Endothelial cell of umbilical vein (primary cell): ENCODE measurements at regions not wholly inside any gene's neighbourhood (a gene's known extent, or its start where the extent isn't known, plus 50 kb on each side); places are given as distances from the start of the nearest gene placed in this dataset.

Experiments
- BruUV-seq: library from RNA; stranded (reverse); fragments of 400-500 nt; replicated peaks from 2 replicates; lab custom pipeline; 2021; lab: Mats Ljungman, UMichigan
- CTCF ChIA-PET: fragments of 300-600, 350-600 bp; sonication (Branson Sonifier 250); formaldehyde crosslinking; loops from one replicate; lab custom pipeline; 2021; ENCODE audit warnings: antibody characterized with exemption, inconsistent platforms; lab: Charles Lee
- POLR2A ChIA-PET: fragments of 300-600, 350-600 bp; sonication (Branson Sonifier 250); formaldehyde crosslinking; loops from one replicate; lab custom pipeline; 2021; ENCODE audit warnings: antibody characterized with exemption, inconsistent platforms; lab: Charles Lee
- DNase-seq: peaks from one replicate; pipeline ENCODE4 v3.0.0-alpha.2; 2011; ENCODE audit warnings: low read depth, low spot score
- FAIRE-seq: peaks from 2 replicates; lab custom pipeline; 2011; peaks lifted over from hg19 to GRCh38; lab: Jason Lieb, UNC
- H2AFZ ChIP-seq: 2 replicates; pipeline ENCODE4 v1.6.0; 2012; ENCODE audit warnings: low read depth, low read length, control low read depth, inconsistent platforms
- H3K27ac ChIP-seq: 2 replicates; pipeline ENCODE4 v1.5.1; 2011; ENCODE audit warnings: low read depth, mild to moderate bottlenecking, control low read depth, low read length, moderate library complexity; ENCODE audit not compliant: insufficient read depth
- H3K27me3 ChIP-seq, 2 experiments: 2 replicates each; pipeline versions ENCODE4 v1.6.0 to v1.6.1; 2011; ENCODE audit warnings: low read length in 2 of 2, mixed read lengths in 1 of 2; ENCODE audit not compliant: control insufficient read depth in 2 of 2, insufficient read depth in 2 of 2
- H3K36me3 ChIP-seq, 2 experiments: 2 replicates in 1 of 2; 3 replicates in 1 of 2; pipeline ENCODE4 v1.5.1; 2011; ENCODE audit warnings: low read length in 2 of 2, mild to moderate bottlenecking in 1 of 2, moderate library complexity in 1 of 2; ENCODE audit not compliant: control insufficient read depth in 2 of 2, insufficient read depth in 2 of 2; ENCODE audit errors: extremely low read depth in 1 of 2
- H3K4me1 ChIP-seq: 3 replicates; pipeline ENCODE4 v1.5.1; 2011; ENCODE audit warnings: mild to moderate bottlenecking, low read length; ENCODE audit not compliant: control insufficient read depth, insufficient read depth; ENCODE audit errors: extremely low read depth
- H3K4me2 ChIP-seq: 2 replicates; pipeline ENCODE4 v1.6.1; 2011; ENCODE audit warnings: low read length, control low read depth, mixed read lengths; ENCODE audit not compliant: insufficient read depth
- H3K4me3 ChIP-seq, 3 experiments: fragments of 200-600 bp in 1 of 3; sonication (generic), shearing (Covaris generic) in 1 of 3; replicated peaks in 1 of 3; 2 replicates each; pipeline ENCODE4 v1.5.1; 2011 to 2016; ENCODE audit warnings: control low read depth in 3 of 3, low read length in 3 of 3, mild to moderate bottlenecking in 2 of 3, inconsistent platforms in 1 of 3, low read depth in 1 of 3, moderate library complexity in 1 of 3; ENCODE audit not compliant: insufficient read depth in 1 of 3
- H3K79me2 ChIP-seq: 2 replicates; pipeline ENCODE4 v1.6.0; 2012; ENCODE audit warnings: low read length, inconsistent platforms; ENCODE audit not compliant: control insufficient read depth, insufficient read depth
- H3K9ac ChIP-seq: replicated peaks from 2 replicates; pipeline ENCODE3; 2011; ENCODE audit warnings: low read length, control low read depth; ENCODE audit not compliant: insufficient read depth; ENCODE audit errors: extremely low read depth
- H3K9me1 ChIP-seq: replicated peaks from 3 replicates; pipeline ENCODE4 v1.6.0; 2011; ENCODE audit warnings: mild to moderate bottlenecking, low read length; ENCODE audit not compliant: control insufficient read depth, insufficient read depth; ENCODE audit errors: extremely low read depth
- H3K9me3 ChIP-seq: replicated peaks from 2 replicates; pipeline ENCODE4 v1.5.1; 2012; ENCODE audit warnings: low read length, inconsistent platforms; ENCODE audit not compliant: control insufficient read depth, insufficient read depth
- H4K20me1 ChIP-seq: replicated peaks from 2 replicates; pipeline ENCODE3; 2011; ENCODE audit warnings: mild to moderate bottlenecking, low read length; ENCODE audit not compliant: control insufficient read depth, insufficient read depth; ENCODE audit errors: extremely low read depth
- CTCF ChIP-seq, 2 donors: IDR thresholded peaks; 1 replicate in 1 of 2; 2 replicates in 1 of 2; pipeline ENCODE4 v1.5.1; 2011; ENCODE audit warnings: low read length in 2 of 2, mild to moderate bottlenecking in 2 of 2, moderate library complexity in 2 of 2, control low read depth in 1 of 2, inconsistent platforms in 1 of 2, low read depth in 1 of 2; ENCODE audit not compliant: insufficient read depth in 1 of 2; ENCODE audit errors: extremely low read depth in 1 of 2
- EZH2 ChIP-seq: IDR thresholded peaks from 2 replicates; pipeline ENCODE4 v1.6.1; 2012; ENCODE audit warnings: borderline replicate concordance, low read depth, mild to moderate bottlenecking, moderate library complexity, low read length, inconsistent platforms; ENCODE audit not compliant: severe bottlenecking
- FOS ChIP-seq: IDR thresholded peaks from 2 replicates; pipeline ENCODE4 v1.6.1; 2011; ENCODE audit warnings: mild to moderate bottlenecking, low read length, moderate library complexity, borderline replicate concordance; ENCODE audit not compliant: insufficient read depth
- GATA2 ChIP-seq: IDR thresholded peaks from 2 replicates; pipeline ENCODE4 v1.7.0; 2011; ENCODE audit warnings: low read depth, mild to moderate bottlenecking, moderate library complexity, mixed read lengths, low read length; ENCODE audit not compliant: insufficient read length, insufficient read depth
- JUN ChIP-seq: IDR thresholded peaks from 2 replicates; pipeline ENCODE4 v1.6.1; 2011; ENCODE audit warnings: borderline replicate concordance, low read depth; ENCODE audit not compliant: insufficient read length, insufficient read depth
- MAX ChIP-seq: IDR thresholded peaks from 2 replicates; pipeline ENCODE4 v1.6.1; 2011; ENCODE audit not compliant: insufficient read depth, insufficient read length
- MYC ChIP-seq: IDR thresholded peaks from one replicate; pipeline ENCODE4 v1.6.1; 2011; ENCODE audit warnings: mild to moderate bottlenecking, low read depth, low read length
- POLR2A ChIP-seq: IDR thresholded peaks from 2 replicates; pipeline ENCODE4 v1.6.1; 2012; ENCODE audit warnings: low read depth, mild to moderate bottlenecking, control low read depth, low read length
- POLR2AphosphoS5 ChIP-seq: IDR thresholded peaks from 2 replicates; pipeline ENCODE4 v1.6.1; 2012; ENCODE audit warnings: low read depth, mild to moderate bottlenecking, control low read depth, low read length, moderate library complexity; ENCODE audit not compliant: insufficient read depth
- dilution Hi-C: fragments of 300-500 bp; cut with MboI; formaldehyde crosslinking; loops from one replicate; pipeline ENCODE4 v1.15.0; 2019; ENCODE audit warnings: low sequenced_read_pairs; ENCODE audit not compliant: extremely low pct_ligation_motif_present
- intact Hi-C: fragments of 100-400 bp; cut with micrococcal nuclease; formaldehyde crosslinking; loops from one replicate; pipeline ENCODE4 v1.10.0; 2022

GRCh38 chr5:63822614-63823013 is 139.6 kb downstream of the HTR1A start:
- ChIA-PET POLR2A (no interaction called here), CTCF (interaction anchor here (0.6 kb wide), 1 partner anchor 11 kb away, joined by 3 read pairs; no protein-coding TSS in a partner anchor)
- H3K4me3 ChIP-seq = no peak overlapping the region
- BruUV-seq = no TSS peak
- no peak for DNase-seq
- H2AFZ ChIP-seq = no peak overlapping the region
- no peaks in the 10 kb centered on the region for H3K27me3 ChIP-seq
- no peaks in the 10 kb centered on the region for H3K4me1 ChIP-seq
- intact Hi-C loops = no loop called here
- no peak overlapping the region for H3K27ac ChIP-seq
- no peak for TF ChIP-seq CTCF (IDR thresholded peaks at IDR 0.05; ENCODE audit: extremely low read depth in 1 of 2, insufficient read depth in 1 of 2, low read depth in 1 of 2, low read length in 2 of 2)
- no peak for TF ChIP-seq MAX
- TF ChIP-seq POLR2A = no peak
- TF ChIP-seq EZH2 = no peak
- TF ChIP-seq GATA2 = no peak
- no peak for TF ChIP-seq MYC
- no peak for TF ChIP-seq POLR2AphosphoS5
- TF ChIP-seq JUN = no peak
- no peak for TF ChIP-seq FOS
- no peaks in the 10 kb centered on the region for H3K9me3 ChIP-seq
- no peaks in the 10 kb centered on the region for H4K20me1 ChIP-seq
- no peak for FAIRE-seq
- H3K9ac ChIP-seq = no peak overlapping the region
- dilution Hi-C loops = no loop called here
- H3K79me2 ChIP-seq = no peaks in the 10 kb centered on the region
- H3K4me2 ChIP-seq = no peak overlapping the region
- H3K9me1 ChIP-seq = no peaks in the 10 kb centered on the region
- no peaks in the 10 kb centered on the region for H3K36me3 ChIP-seq
